B cell (primary cell): ENCODE measurements at regions not wholly inside any gene's neighbourhood (a gene's known extent, or its start where the extent isn't known, plus 50 kb on each side); places are given as distances from the start of the nearest gene placed in this dataset.

Experiments
- ATAC-seq: fragments of 200-7000 bp; cut with Tn5 transposase; one replicate; pipeline ENCODE4 v1.10.0; 2021; ENCODE audit warnings: low read depth, mild to moderate bottlenecking, moderate number of reproducible peaks, moderate library complexity
- CTCF ChIA-PET: fragments of 350-600 bp; sonication (Branson Sonifier 250); formaldehyde crosslinking; loops from one replicate; lab custom pipeline; 2021; ENCODE audit warnings: antibody characterized with exemption, inconsistent platforms; lab: Charles Lee
- POLR2A ChIA-PET: fragments of 350-600 bp; sonication (Branson Sonifier 250); formaldehyde crosslinking; loops from one replicate; lab custom pipeline; 2021; ENCODE audit warnings: antibody characterized with exemption; lab: Charles Lee
- DNase-seq: peaks from one replicate; pipeline ENCODE4 v3.0.0; 2013
- H2AFZ ChIP-seq: 2 replicates; pipeline ENCODE4 v1.6.1; 2012; ENCODE audit warnings: mild to moderate bottlenecking, low read depth, low read length; ENCODE audit not compliant: insufficient read depth, poor library complexity, severe bottlenecking
- H3K27ac ChIP-seq, 2 donors: 1 replicate in 1 of 2; 2 replicates in 1 of 2; pipeline ENCODE4 v1.5.1; 2012 to 2013; ENCODE audit warnings: low read length in 2 of 2, mild to moderate bottlenecking in 2 of 2, moderate library complexity in 1 of 2
- H3K27me3 ChIP-seq, 4 experiments: fragments of 200-600 bp in 1 of 4; sonication (generic) in 1 of 4; replicated peaks in 1 of 4; 1 replicate in 2 of 4; 2 replicates in 2 of 4; pipeline versions ENCODE4 v1.6.1 to v1.7.0; 2013 to 2016; ENCODE audit warnings: low read length in 3 of 4, mild to moderate bottlenecking in 2 of 4, mixed read lengths in 1 of 4, moderate library complexity in 1 of 4; ENCODE audit not compliant: insufficient read depth in 4 of 4, control insufficient read depth in 3 of 4; ENCODE audit errors: control extremely low read depth in 1 of 4
- H3K36me3 ChIP-seq, 2 experiments: replicated peaks in 1 of 2; 1 replicate in 1 of 2; 2 replicates in 1 of 2; pipeline versions ENCODE4 v1.6.1 to v1.7.1; 2013; ENCODE audit warnings: low read length in 1 of 2; ENCODE audit not compliant: insufficient read depth in 2 of 2, control insufficient read depth in 1 of 2; ENCODE audit errors: control extremely low read depth in 1 of 2, extremely low read depth in 1 of 2
- H3K4me1 ChIP-seq, 2 donors: fragments of 200-600 bp in 1 of 2; sonication (generic) in 1 of 2; 1 replicate in 1 of 2; 2 replicates in 1 of 2; pipeline versions ENCODE4 v1.5.1 to v1.6.1; 2013 to 2017; ENCODE audit warnings: low read length in 2 of 2; ENCODE audit not compliant: control insufficient read depth in 2 of 2, insufficient read depth in 2 of 2
- H3K4me2 ChIP-seq: replicated peaks from 2 replicates; pipeline ENCODE3; 2012; ENCODE audit warnings: mild to moderate bottlenecking, low read depth, low read length; ENCODE audit not compliant: poor library complexity, severe bottlenecking
- H3K4me3 ChIP-seq, 5 experiments: fragments of 200-600 bp in 1 of 5; sonication (generic) in 1 of 5; 1 replicate in 3 of 5; 2 replicates in 2 of 5; pipeline versions ENCODE4 v1.5.1 to v1.7.0; 2011 to 2016; ENCODE audit warnings: low read length in 4 of 5, mild to moderate bottlenecking in 4 of 5, low read depth in 2 of 5, control low read depth in 1 of 5, moderate library complexity in 1 of 5; ENCODE audit not compliant: insufficient read depth in 1 of 5; ENCODE audit errors: control extremely low read depth in 1 of 5, extremely low read depth in 1 of 5
- H3K79me2 ChIP-seq: fragments of 200-600 bp; sonication (generic); one replicate; pipeline ENCODE4 v1.6.0; 2016; ENCODE audit warnings: low read length; ENCODE audit not compliant: control insufficient read depth, insufficient read depth
- H3K9ac ChIP-seq: fragments of 200-600 bp; sonication (generic); 2 replicates; pipeline ENCODE4 v1.6.1; 2017; ENCODE audit warnings: mild to moderate bottlenecking, low read length, moderate library complexity
- H3K9me3 ChIP-seq, 3 donors: one replicate each; pipeline versions ENCODE4 v1.6.1 to v1.7.1; 2013; ENCODE audit warnings: low read length in 2 of 3; ENCODE audit not compliant: control insufficient read depth in 2 of 3, insufficient read depth in 1 of 3; ENCODE audit errors: control extremely low read depth in 1 of 3
- H4K20me1 ChIP-seq: 2 replicates; pipeline ENCODE4 v1.6.0; 2012; ENCODE audit warnings: mild to moderate bottlenecking, low read length; ENCODE audit not compliant: insufficient read depth, control insufficient read depth, poor library complexity, severe bottlenecking
- H3K27ac Mint-ChIP-seq: one replicate; pipeline ENCODE4 v1.8.0; 2021; ENCODE audit warnings: mixed read lengths
- H3K27me3 Mint-ChIP-seq: one replicate; pipeline ENCODE4 v1.8.0; 2021; ENCODE audit warnings: mixed read lengths
- H3K4me1 Mint-ChIP-seq: one replicate; pipeline ENCODE4 v1.8.0; 2021; ENCODE audit warnings: mixed read lengths
- H3K4me3 Mint-ChIP-seq: one replicate; pipeline ENCODE4 v1.8.0; 2021; ENCODE audit warnings: mixed read lengths
- H3K9me3 Mint-ChIP-seq: one replicate; pipeline ENCODE4 v1.8.0; 2022; ENCODE audit warnings: mixed read lengths; ENCODE audit not compliant: insufficient read depth
- CTCF ChIP-seq: fragments of 200-600 bp; IDR thresholded peaks from one replicate; pipeline ENCODE4 v1.8.0; 2022; ENCODE audit warnings: antibody characterized with exemption, mild to moderate bottlenecking
- EZH2 ChIP-seq: IDR thresholded peaks from 2 replicates; pipeline ENCODE4 v1.6.1; 2012; ENCODE audit warnings: borderline replicate concordance, low read depth, mild to moderate bottlenecking, moderate library complexity, low read length; ENCODE audit not compliant: insufficient read depth, poor library complexity, severe bottlenecking
- WGBS: methylation state at CpG from one replicate; pipeline ENCODE4 v1.1.5; 2013; ENCODE audit warnings: missing lambda C conversion rate; ENCODE audit not compliant: insufficient coverage; 5-methylcytosine and 5-hydroxymethylcytosine counted together
- intact Hi-C: fragments of 100-400 bp; cut with micrococcal nuclease; formaldehyde crosslinking; loops from one replicate; pipeline ENCODE4 v1.10.0; 2022

DNA sequence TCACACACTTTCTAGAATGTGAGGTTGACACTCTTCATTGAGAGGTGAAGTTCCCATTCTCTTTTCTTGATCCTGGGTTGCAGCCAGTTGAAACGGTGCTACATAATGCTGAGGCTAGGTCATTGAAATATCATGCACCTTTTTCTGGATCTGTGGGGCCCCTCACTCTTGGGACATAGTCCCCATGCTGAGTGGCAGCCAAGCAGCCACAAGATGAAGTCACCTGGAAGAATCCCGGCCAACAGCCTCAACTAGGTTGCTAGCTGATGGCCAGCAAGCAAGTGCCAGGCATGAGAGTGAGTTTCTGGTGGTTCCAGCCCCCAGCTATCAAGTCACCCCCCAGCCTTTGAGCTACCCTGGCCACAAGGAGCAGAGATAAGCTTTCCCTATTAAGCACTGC, 148.5 kb upstream of the TSHZ3 start:
- no peak overlapping the region for H3K4me3 ChIP-seq
- no peaks in the 10 kb centered on the region for H3K27me3 ChIP-seq
- H3K9me3 ChIP-seq: peaks cover 0 to 20% (median 0%) of the 10 kb centered on the region in 3 donors
- intact Hi-C loops: no loop called here
- Mint-ChIP-seq H3K27me3 (no peaks in the 10 kb centered on the region), H3K27ac (no peak overlapping the region), H3K9me3 (peaks cover 2% of the 10 kb centered on the region), H3K4me1 (no peaks in the 10 kb centered on the region), H3K4me3 (no peak overlapping the region)
- DNase-seq: no peak
- ChIA-PET POLR2A (no interaction called here), CTCF (no interaction called here)
- WGBS: 91% methylated on average over 2 of the region's 2 CpGs
- TF ChIP-seq CTCF (no peak), EZH2 (no peak)
- H3K9ac ChIP-seq: no peak overlapping the region
- no peak overlapping the region for H3K27ac ChIP-seq
- H3K79me2 ChIP-seq: no peaks in the 10 kb centered on the region
- no peak for ATAC-seq
- H2AFZ ChIP-seq: no peak overlapping the region
- no peaks in the 10 kb centered on the region for H4K20me1 ChIP-seq
- H3K36me3 ChIP-seq: no peaks in the 10 kb centered on the region
- H3K4me2 ChIP-seq: no peak overlapping the region
- H3K4me1 ChIP-seq: no peaks in the 10 kb centered on the region

DNA sequence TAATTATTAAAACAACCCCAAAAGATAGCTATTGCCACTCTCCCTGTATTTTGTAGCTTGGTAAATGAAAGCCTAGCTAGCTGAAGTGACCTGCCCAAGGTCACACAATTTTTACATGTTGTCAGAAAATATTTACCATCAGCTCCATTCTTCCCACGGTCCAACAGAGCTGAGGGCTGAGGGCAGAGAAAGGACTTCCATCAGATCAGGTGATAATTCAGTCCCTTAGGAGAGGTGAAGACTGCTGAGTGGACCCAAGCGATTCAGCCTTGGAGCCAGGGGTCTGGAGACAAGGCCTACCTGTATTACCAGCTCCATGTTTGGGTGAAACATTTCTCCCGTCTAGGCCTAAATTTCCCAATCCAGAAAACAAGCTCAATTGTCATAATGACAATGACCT, 149.5 kb upstream of the TSHZ3 start:
- peaks cover 0 to 27% (median 0%) of the 10 kb centered on the region in 3 donors for H3K9me3 ChIP-seq
- H4K20me1 ChIP-seq: no peaks in the 10 kb centered on the region
- H3K79me2 ChIP-seq: no peaks in the 10 kb centered on the region
- H3K4me1 ChIP-seq: no peaks in the 10 kb centered on the region
- ChIA-PET CTCF (no interaction called here), POLR2A (no interaction called here)
- intact Hi-C loops: no loop called here
- no peaks in the 10 kb centered on the region for H3K27me3 ChIP-seq
- no peak overlapping the region for H3K27ac ChIP-seq
- Mint-ChIP-seq H3K27me3 (no peaks in the 10 kb centered on the region), H3K4me3 (no peak overlapping the region), H3K27ac (no peak overlapping the region), H3K4me1 (no peaks in the 10 kb centered on the region), H3K9me3 (peaks cover 6% of the 10 kb centered on the region)
- ATAC-seq: no peak
- no peak for DNase-seq
- 100% methylated on average over 1 of the region's 3 CpGs for WGBS
- H3K4me2 ChIP-seq: no peak overlapping the region
- no peak overlapping the region for H2AFZ ChIP-seq
- no peaks in the 10 kb centered on the region for H3K36me3 ChIP-seq
- H3K4me3 ChIP-seq: no peak overlapping the region
- no peak for TF ChIP-seq CTCF
- no peak for TF ChIP-seq EZH2
- H3K9ac ChIP-seq: no peak overlapping the region
